Activated CD4-positive, CD25-positive, alpha-beta regulatory T cell treated with anti-CD3 and anti-CD28 coated beads, Interleukin-2, amount 50 U/mL, for 72 hours (primary cell): ENCODE measurements at regions not wholly inside any gene's neighbourhood (a gene's known extent, or its start where the extent isn't known, plus 50 kb on each side); places are given as distances from the start of the nearest gene placed in this dataset.
"Not testable (repeated sequence)": the region's sequence is repeated elsewhere in the genome, so short reads cannot be mapped to it uniquely, and the experiment has no call there.

Source experiments
- DNase-seq: peaks from one replicate; pipeline ENCODE4 v3.0.0; 2021

DNA sequence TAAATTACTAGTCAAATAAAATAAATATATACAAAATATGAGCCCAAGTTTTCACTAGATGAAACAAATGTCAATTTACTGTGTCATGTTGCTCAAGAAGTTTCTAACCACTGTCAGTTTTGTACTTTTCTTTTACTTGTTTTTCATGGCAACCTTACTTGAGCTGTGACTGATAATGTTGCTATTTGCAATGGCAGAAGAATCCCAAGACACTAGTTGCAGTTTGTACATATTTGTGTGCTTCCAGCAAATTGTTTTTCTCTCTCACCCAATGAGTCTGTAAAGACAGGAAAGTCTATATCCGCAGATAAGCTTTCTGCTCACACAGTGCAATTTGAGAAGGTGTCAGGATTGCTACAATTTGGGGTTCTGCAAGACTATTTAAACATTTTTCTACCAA lies 338.6 kb upstream of the PCSK5 start:
- DNase-seq, result no peak

DNA sequence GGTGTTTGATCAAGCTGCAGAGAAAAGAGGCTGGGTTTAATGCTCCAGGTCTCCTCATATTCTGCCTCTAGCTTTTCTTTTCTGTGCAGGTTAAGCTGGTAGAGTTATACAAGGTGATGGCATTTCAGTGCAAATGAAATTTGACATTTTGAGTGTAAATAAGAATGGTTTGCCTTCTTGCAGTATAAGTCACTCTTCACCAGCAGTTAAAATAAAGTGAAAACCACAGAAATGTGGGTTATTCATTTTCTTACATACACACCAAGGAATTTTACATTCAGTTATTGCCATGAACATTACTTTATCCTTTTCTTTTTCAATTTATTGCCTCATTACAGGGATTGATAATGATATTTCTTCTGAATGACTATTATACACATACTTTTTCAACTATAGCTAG lies 337.5 kb upstream of the PCSK5 start:
- DNase-seq, result no peak

DNA sequence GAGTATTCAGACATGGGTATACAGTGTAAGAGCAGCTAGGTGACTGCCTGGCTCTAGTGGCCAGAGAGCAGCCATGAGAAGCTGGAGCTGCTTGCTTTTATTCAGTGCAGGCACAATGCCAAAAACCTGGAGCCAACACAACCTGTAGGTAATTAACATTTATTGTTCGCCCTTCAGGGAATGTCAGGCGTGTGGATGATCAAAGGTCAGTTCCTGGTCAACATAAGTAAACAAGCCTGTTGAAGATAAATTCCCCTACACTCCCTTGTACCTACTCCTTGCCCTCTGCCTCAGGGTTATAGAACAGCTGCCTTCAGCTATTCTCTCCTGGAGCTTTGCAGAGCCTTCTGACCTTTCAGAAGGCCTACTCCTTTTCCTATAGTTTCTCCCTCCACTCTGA lies 323.7 kb upstream of the PCSK5 start:
- DNase-seq, result not testable (repeated sequence)

DNA sequence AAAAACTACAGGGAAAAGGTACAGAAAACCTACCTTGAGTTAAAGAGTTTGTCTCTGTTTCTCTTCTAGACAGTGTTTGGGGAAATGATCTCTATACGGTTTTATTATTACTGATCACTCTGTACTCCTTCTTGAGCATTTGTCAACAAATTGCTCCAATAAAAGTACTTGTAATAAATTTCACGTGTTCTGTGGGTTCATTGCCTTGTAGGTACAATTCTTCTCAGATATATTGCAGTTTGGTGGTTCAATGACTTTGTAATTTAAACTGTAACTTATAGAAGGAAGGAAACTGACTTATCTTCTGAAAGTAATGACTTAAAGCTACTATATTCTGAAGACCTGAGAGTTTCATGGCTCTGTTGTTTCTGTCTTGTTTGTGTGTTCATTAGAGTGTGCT lies 319.9 kb upstream of the PCSK5 start:
- no peak for DNase-seq

DNA sequence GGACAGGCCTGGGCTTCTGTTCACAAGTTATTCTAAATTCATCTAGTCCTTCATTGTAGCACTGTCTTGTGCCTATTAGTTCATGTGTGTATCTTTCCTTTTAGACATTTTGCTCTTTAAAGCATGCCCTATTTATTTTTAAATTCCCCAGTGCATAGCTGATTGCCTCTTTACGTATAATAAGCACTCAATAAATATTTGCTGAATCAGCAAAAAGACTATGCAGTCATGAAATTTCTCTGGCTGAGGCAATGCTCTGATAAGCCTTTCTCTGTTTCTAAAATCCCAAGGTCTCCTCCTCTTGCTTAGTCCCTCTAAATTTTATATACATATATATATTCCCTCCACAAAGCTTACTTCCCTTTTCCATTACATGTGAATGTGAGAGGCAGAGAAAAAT lies 315.9 kb upstream of the PCSK5 start:
- DNase-seq, result no peak

DNA sequence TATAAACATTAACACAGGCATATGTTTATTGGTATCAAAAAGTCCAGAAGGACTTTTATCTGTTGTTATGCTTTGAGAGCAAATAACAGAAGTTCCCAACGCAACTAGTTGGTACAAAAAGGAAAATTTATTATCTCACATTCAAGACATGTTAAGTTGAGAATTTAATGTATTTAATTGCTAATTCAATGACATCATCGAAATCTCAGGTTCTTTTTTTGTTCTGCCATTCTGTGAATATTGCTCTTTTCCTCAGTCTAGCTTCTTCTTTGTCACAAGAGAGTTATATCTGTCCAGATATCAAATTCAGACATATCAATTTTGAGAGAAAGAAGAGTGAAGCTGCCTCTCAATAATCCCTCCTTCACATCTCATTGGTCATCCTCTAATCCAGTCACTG lies 307.6 kb upstream of the PCSK5 start:
- no peak for DNase-seq

DNA sequence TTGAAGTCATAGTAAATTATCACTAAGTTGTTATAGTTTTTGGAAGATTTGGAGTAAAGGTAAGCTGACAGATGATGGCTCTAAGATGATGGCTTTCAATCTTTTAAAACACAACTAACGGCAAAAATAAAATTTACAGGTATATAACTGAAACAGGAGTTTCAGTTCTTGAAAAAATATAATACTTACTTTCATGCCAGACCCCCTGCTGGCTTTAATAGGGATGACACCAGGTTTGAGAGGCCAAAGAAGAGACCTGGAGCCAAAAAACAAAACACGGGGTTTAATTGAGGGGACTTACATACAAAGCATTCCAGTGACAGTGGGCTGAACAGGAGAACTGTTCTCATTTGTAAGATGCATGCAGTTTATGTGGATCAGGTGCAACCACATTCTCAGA lies 301.7 kb upstream of the PCSK5 start:
- no peak for DNase-seq

DNA sequence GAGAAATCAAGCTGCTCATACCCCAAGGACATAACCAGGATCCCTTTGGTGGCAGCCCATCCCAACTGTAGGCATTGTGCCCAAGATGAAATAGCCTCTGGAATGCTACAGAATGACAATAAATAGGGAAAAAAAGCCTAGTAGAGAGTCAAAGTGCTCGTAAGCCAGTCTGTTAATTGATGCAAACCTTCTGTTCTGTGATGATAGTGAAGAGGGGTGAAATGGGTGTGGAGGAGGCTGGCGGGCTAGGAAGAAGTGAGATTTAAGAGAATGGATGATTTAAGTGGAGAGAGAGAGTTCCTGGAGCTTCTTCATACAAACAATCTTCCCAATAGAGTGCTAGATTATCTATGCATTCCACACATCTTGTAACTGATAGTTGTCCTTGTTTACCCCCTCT lies 301.0 kb upstream of the PCSK5 start:
- DNase-seq, result no peak

DNA sequence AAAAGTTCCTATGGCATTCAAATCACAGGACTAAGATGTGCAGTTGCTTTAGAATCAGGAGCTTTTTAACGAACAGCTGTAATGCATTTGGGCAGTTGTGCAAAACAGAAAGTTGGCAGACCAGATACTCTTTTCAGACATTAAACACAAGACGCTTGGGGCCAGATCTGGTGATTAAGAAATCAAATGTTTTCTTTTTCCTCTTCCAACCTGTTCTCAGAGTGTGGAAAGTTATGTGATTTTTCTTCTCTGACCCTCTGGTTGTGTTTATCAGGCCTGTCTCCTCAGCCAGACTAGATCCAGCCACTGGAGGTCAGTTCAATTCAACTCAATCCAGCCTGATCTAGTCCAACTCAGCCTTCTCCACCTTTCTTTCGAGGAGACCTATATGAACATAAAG lies 298.5 kb upstream of the PCSK5 start:
- no peak for DNase-seq

DNA sequence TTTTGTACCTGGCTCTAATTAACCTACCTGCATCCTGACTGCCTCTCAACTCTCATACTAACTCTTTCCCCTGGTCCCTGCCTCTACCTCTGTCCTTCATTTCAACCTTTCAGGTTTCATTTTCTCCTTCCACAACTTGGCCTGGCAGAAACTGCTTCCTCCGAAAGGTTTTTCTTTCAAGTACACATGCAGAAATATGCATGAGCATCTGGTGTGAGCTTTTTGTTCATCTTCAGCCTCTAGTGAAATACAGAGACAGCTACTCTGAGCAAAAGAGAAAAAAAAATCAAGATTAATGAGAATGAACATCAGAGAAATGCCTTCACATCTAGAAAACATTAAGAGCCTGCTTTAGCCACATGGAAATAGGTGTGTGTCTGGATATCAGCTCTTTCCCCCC lies 297.9 kb upstream of the PCSK5 start:
- no peak for DNase-seq

DNA sequence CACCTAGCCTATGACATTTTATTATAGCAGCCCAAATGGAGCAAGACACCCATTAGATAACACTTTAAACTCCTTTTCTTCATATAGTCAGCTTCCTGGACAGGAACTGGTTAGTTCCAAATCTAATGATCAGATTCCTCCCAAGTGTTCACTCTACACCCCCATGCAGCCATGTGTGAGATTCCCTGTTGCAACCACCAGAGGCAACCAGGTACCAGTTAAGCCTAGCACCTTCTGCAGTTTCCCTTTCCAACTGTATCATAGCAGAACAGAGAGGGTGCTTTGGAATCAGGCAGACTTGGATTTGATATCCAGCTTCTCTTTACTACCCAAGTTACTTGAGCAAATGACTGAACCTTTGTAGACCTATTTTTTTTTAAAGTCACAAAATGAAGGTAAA lies 296.6 kb upstream of the PCSK5 start:
- no peak for DNase-seq

DNA sequence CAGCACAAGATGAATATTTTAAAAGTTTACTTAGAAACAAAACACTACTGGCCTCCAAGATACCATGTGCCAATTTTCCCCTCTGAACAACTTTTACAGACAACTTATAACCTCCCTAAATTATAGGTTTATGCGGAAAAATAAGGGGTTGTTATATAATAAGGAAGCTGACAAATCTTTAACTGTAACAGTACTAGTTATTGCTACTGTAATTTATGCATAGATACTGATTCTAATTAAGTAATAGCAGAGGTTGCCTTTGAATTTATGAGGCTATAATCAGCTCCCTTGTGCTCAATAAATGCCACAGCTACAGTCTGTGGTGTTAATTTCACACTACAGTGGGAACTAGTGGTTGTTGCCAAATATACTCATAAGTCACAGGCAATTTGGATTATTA lies 291.3 kb upstream of the PCSK5 start:
- no peak for DNase-seq

DNA sequence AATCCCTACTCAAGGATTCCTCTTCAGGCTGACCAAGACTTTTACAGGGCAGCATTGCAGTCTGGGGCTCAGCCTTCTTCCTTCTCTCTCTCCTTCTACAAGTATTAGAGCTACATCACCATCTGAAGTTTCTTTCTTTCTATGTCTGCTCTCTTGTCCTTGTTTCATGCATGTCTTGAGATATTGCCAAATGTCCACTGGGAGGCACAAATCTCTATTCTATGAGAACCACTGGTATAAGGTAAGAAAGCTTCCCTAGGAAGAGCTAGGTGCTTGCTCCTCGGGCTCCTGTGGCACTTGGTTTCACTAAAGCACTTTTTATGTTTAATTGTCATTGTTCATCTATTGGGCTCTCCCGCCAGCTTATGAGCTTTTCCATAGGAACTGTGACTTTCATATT lies 289.2 kb upstream of the PCSK5 start:
- no peak for DNase-seq

DNA sequence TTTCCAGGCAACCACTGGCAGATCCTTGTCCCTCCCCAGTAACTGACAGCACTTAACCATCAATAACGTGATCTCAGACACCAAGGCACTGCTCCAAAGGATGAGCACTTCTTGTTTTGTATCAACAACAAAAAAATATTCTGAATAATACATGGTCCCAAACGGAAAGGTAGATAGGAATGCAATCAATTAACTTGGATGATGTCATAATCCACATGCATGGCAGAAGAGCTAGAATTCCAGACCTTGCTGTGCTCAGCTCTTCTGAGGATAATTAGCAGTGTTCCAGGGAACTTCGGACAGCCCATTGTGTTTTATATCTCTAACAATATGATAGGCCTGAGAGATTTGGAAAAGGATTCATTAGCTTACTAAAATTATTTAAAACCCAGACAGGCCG lies 288.4 kb upstream of the PCSK5 start:
- no peak for DNase-seq

DNA sequence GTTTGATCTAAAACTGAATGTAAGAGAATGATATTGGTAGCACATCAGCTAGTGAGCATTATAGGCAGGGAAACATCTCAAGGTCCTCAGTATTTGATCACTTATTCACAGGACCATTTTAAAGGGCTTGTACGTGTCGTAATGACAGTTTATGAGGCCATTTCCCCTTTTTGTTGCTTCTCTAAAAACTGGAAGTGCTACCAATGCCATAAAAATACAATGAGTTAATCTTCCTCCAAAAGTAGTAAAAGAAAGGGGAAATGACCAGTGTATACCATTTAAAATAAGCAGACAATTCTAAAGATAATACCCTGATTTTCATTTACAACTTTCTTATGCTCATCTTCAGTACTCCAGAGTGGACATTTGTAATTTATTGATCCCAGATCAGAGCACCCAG lies 285.8 kb upstream of the PCSK5 start:
- no peak for DNase-seq

DNA sequence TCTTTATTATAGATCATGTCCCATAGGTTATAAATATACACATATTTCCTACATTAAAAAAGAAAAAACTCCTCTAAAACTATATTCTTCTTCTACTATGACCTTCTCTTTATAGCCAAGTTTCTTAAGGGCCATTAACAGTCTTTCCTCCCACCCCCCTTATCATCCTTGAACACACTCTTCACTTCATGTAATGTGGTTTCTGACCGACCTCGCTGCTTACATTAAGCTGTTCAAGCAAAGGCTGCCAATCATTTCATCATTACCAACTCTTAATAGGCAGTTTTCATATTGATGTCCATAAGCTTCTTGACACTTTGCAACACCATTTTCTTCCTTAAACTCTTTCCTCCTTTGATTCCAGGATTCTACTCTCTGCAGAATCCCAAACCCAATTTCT lies 283.0 kb upstream of the PCSK5 start:
- DNase-seq, result no peak

DNA sequence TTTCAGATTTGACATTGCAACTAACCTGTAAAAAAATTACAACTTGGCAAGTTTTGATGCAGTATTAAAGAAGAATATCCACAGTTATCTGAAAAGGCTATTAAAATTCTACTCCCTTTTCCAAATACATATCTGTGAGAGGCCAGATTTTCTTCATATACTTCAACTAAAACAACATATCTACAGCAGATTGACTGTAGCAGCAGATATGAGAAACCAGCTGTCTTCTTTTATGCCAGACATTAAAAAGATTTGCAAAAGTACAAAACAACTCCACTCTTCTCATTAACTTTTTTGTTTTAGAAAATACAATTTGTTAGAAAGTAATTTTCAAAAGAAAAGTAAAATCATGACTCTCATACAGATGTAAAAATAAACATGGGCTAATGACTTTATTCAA lies 281.1 kb upstream of the PCSK5 start:
- no peak for DNase-seq

DNA sequence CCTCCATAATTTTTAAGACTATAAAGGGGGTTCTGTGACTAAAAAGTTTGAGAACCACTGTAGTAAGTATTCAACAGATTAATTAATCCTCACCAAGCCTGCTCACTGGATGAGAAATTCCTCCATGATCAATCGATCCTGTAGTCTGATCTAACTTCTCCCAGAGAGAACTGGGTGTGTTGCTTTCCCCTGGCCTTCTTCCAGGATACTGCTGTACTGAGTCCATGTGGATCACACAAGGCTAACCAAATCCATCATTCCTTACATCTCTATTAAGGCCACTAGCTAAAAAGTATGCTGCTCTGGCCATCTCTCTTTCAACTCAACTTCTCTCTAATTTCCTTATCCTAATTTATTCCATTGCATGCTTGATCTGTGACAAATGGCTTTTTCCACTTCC lies 280.2 kb upstream of the PCSK5 start:
- DNase-seq, result no peak

DNA sequence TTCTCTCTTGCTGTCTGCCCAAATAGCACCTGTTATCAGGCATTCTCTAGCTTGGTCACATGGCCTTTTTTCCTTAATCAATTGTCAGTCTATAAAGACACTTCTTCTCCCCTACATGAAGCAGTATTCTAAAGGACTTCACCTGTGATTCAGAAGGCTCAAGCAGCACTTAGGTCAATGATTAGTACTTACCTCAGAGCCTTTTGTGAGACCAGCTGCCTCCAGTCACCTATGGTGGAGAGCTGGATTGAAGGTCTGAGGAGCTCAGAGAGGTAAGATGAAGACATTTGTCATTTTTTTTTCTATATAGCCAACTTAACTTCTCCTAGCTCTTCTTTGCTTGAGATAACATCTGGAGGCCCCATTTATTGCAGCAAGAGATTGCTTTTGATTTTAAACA lies 278.3 kb upstream of the PCSK5 start:
- DNase-seq, result no peak

DNA sequence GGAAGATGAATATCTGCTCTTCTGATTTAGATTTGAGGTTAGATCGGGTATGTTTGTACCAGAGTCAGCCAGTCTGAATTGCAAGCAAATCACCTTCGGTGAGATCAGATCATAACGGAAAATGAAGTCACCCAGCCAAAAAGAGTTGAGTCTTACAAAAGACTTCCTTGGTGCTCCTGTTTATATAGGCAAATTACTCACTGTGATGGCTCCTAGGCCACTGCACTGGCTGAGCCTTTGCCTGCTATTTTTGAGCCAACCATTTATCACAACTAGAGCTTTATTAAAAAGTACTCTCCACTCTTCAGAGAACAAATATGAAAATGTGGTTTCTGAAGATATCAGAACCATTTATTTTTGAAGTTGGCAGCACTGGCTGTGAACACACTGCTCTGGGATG lies 277.7 kb upstream of the PCSK5 start:
- DNase-seq, result no peak

DNA sequence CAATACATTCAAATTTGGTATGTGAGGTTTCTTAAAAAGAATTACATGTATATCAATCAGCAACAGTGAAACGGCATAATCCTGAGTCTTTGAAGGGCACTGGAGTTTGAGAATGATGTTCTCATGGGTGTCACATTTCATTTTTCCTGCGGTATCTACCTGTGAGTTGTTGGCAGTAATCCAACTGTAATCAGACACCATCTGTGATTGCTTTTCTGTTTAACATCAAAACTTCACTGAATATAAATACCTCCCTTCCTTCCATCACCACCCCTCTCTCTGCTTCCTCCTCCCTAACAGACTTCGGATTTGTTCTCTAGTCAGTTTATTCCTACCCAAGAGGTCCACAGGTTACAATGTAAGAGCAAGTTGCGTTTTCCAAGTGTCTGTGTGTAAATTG lies 275.2 kb upstream of the PCSK5 start:
- DNase-seq, result no peak

DNA sequence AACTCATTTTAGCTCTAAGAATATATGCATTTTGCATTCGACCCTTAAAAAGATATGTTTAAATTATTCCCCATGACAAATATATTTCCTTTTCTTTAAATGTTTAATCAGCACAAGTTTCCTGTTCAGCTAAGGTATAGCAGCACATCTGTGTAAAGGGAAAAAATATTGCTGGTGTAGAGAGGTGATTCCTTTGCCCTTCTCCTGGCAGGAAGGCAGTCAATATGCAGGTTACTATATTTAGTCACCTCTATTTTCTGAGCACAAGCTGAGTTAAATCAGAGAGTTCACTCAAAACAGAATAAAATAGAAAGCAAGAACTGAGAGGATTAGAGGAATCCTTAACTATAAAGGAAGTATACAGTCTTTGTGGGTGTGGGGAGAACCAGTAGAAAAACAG lies 274.4 kb upstream of the PCSK5 start:
- DNase-seq, result no peak

DNA sequence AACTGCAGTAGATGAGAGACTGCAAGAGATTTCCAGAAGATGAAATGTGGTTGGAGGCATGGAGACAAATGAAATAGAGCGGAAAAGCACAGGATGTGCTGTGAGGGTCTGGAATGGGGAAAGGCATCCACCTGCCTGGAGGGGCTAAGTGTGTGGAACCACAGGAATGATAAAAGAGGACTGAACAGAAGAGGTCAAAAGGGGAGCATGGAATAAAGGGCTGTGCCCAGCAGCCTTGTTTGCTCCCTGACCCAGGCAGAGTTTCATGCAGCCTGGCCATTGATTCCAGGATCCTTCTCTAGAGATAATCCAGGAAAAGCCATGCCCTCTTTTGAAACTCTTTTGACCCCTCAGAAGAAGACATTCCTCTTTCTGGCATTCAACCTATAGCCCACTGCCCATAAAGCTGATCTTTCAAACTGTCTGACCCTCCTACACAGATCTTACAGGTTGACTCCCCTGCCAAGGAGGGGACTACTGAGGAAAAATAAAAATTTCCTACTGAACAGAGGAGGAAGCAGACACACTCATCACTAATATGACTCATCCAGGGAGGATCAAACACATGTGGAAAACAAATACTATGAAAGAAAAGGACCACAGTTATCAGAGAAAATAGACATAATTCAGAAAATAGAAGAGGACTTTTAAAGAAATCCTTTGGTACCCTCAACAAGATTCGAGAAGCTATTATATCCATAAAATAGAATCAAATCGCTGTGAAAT lies 273.5 kb upstream of the PCSK5 start:
- no peak for DNase-seq

DNA sequence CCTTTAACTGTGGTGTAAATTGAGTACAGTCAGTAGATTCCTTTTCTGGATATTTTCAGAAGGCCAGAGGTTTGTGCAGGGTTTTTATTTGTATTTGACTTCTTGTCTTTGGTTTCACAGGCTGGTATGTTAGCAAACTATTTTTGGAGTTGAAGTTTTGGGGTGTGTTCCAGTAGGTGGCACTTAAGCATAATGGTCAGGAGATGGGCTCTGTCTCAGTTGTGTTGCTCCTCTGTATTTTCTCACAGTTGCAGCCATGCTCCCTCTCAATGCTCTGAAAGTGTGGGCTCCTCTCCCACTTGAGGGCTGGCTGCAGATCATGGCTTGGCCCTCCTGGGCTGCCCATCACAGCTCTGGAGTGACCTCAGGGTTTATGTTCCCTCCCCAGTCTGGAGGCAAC lies 267.0 kb upstream of the PCSK5 start:
- DNase-seq, result no peak

DNA sequence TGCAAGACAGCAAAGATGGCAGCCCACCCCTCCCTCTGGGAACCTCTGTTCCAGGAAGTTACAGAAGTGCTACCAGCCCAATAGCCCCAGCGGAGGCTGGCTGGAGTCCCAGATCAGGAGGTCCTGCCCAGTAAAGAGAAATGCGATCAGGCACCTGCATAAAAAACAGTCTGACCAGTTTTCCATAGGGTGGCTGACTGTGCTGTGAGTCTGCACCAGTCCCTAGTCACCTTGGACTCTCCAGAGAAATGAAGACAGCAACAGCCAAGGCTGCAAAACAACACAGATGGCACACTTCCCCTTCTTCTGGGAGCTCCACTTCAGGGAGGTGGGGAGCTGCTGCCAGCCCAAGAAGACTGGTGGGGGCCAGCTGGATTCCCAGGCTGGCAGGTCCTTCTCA lies 265.5 kb upstream of the PCSK5 start:
- DNase-seq, result no peak

DNA sequence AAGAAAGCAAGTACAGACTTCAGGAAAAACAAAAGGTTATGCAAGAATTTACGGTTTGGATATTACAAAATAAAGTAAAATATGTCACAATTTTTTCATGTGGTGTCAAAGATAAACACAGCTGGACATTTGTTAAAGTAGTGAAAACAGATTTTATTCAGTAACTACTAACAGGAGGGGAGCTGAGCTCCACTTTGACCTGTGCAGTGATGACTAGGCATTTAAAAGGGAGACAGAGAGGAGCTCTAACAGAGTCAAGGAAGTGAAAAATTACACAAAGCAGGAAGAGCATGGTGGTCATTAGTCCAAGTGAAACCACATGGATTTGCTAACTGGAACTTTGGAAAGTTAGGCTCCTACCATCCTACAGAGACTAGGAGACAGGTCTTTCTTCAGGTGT lies 263.6 kb upstream of the PCSK5 start:
- no peak for DNase-seq
